Gastroesophageal sphincter (tissue), 3 donors: ENCODE measurements at regions not wholly inside any gene's neighbourhood (a gene's known extent, or its start where the extent isn't known, plus 50 kb on each side); places are given as distances from the start of the nearest gene placed in this dataset.

Source experiments
- CTCF ChIP-seq, 4 experiments: fragments of 200-600 bp in 2 of 4; fragments of 450-650 bp in 2 of 4; sonication (generic) in 1 of 4; IDR thresholded peaks; one replicate each; pipeline ENCODE4 v1.5.1; 2017 to 2019; ENCODE audit warnings: antibody characterized with exemption in 4 of 4, mild to moderate bottlenecking in 2 of 4, moderate library complexity in 2 of 4
- POLR2AphosphoS5 ChIP-seq: sonication (generic); formaldehyde crosslinking; IDR thresholded peaks from one replicate; pipeline ENCODE4 v1.6.1; 2017; ENCODE audit warnings: antibody characterized with exemption

DNA sequence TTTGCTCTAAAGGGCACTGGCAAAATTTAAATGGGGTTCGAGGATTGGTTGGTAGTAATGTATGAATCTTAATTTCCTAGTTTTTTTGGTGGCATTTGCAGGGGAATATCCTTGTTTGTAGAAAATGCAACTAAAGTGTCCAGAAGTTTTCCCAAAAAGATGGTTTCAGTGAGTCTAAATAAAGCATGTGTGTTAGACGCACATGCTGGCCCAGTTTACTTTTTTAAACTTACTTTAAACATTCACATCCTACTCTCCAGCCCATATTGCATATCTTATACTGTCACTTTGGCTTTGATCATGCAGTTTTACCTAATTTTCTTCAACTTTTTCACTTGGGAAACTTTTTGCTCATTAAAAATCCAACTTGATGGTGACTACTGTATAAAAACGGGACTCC lies 744.0 kb upstream of the CELF2 start:
- TF ChIP-seq CTCF (IDR thresholded peaks at IDR 0.05) (no peak), POLR2AphosphoS5 (no peak)
